ENCODE measurements at regions not wholly inside any gene's neighbourhood (a gene's known extent, or its start where the extent isn't known, plus 50 kb on each side); places are given as distances from the start of the nearest gene placed in this dataset.

- TF ChIP-seq GATA3 (IDR thresholded peaks at IDR 0.05; ENCODE audit: low read depth, low read length) (no peak), GATA2 (IDR thresholded peaks at IDR 0.05; ENCODE audit: low read depth, low read length) (no peak)
Observed at GRCh38 chr18:72194072-72194471, 350.1 kb downstream of the CBLN2 start.

- TF ChIP-seq GATA2 (IDR thresholded peaks at IDR 0.05; ENCODE audit: low read depth, low read length), result no peak
- TF ChIP-seq GATA3 (IDR thresholded peaks at IDR 0.05; ENCODE audit: low read depth, low read length), result no peak
Observed at GRCh38 chr18:72187956-72188355, 356.2 kb downstream of the CBLN2 start.

- TF ChIP-seq GATA2 (IDR thresholded peaks at IDR 0.05; ENCODE audit: low read depth, low read length), result no peak
- no peak for TF ChIP-seq GATA3 (IDR thresholded peaks at IDR 0.05; ENCODE audit: low read depth, low read length)
Observed at GRCh38 chr18:72181241-72181764, 362.8 kb downstream of the CBLN2 start.

GRCh38 chr18:72180689-72181088, 363.5 kb downstream of the CBLN2 start:
- TF ChIP-seq GATA2 (IDR thresholded peaks at IDR 0.05; ENCODE audit: low read depth, low read length), result no peak
- no peak for TF ChIP-seq GATA3 (IDR thresholded peaks at IDR 0.05; ENCODE audit: low read depth, low read length)

- TF ChIP-seq GATA3 (IDR thresholded peaks at IDR 0.05; ENCODE audit: low read depth, low read length) (no peak), GATA2 (IDR thresholded peaks at IDR 0.05; ENCODE audit: low read depth, low read length) (no peak)
Observed at GRCh38 chr18:72174972-72175649, 369.0 kb downstream of the CBLN2 start.

GRCh38 chr18:72171596-72171995, 372.5 kb downstream of the CBLN2 start:
- no peak for TF ChIP-seq GATA3 (IDR thresholded peaks at IDR 0.05; ENCODE audit: low read depth, low read length)
- TF ChIP-seq GATA2 (IDR thresholded peaks at IDR 0.05; ENCODE audit: low read depth, low read length), result no peak

- TF ChIP-seq GATA3 (IDR thresholded peaks at IDR 0.05; ENCODE audit: low read depth, low read length), result no peak
- TF ChIP-seq GATA2 (IDR thresholded peaks at IDR 0.05; ENCODE audit: low read depth, low read length), result no peak
Observed at GRCh38 chr18:72161691-72162090, 382.5 kb downstream of the CBLN2 start.

GRCh38 chr18:72160510-72161445, 383.4 kb downstream of the CBLN2 start:
- TF ChIP-seq GATA2 (IDR thresholded peaks at IDR 0.05; ENCODE audit: low read depth, low read length) (no peak), GATA3 (IDR thresholded peaks at IDR 0.05; ENCODE audit: low read depth, low read length) (no peak)

GRCh38 chr18:72155327-72155726, 388.8 kb downstream of the CBLN2 start:
- TF ChIP-seq GATA3 (IDR thresholded peaks at IDR 0.05; ENCODE audit: low read depth, low read length), result no peak
- TF ChIP-seq GATA2 (IDR thresholded peaks at IDR 0.05; ENCODE audit: low read depth, low read length), result no peak

- TF ChIP-seq GATA2 (IDR thresholded peaks at IDR 0.05; ENCODE audit: low read depth, low read length) (no peak), GATA3 (IDR thresholded peaks at IDR 0.05; ENCODE audit: low read depth, low read length) (no peak)
Observed at GRCh38 chr18:72154926-72155325, 389.2 kb downstream of the CBLN2 start.

GRCh38 chr18:72152935-72153334, 391.2 kb downstream of the CBLN2 start:
- TF ChIP-seq GATA2 (IDR thresholded peaks at IDR 0.05; ENCODE audit: low read depth, low read length) (no peak), GATA3 (IDR thresholded peaks at IDR 0.05; ENCODE audit: low read depth, low read length) (no peak)

GRCh38 chr18:72147830-72148229, 396.3 kb downstream of the CBLN2 start:
- TF ChIP-seq GATA2 (IDR thresholded peaks at IDR 0.05; ENCODE audit: low read depth, low read length) (no peak), GATA3 (IDR thresholded peaks at IDR 0.05; ENCODE audit: low read depth, low read length) (no peak)

- TF ChIP-seq GATA2 (IDR thresholded peaks at IDR 0.05; ENCODE audit: low read depth, low read length) (no peak), GATA3 (IDR thresholded peaks at IDR 0.05; ENCODE audit: low read depth, low read length) (no peak)
Observed at GRCh38 chr18:72140007-72140406, 404.1 kb downstream of the CBLN2 start.

GRCh38 chr18:72128649-72129048, 415.5 kb downstream of the CBLN2 start:
- TF ChIP-seq GATA3 (IDR thresholded peaks at IDR 0.05; ENCODE audit: low read depth, low read length) (no peak), GATA2 (IDR thresholded peaks at IDR 0.05; ENCODE audit: low read depth, low read length) (no peak)
